Activated CD8-positive, alpha-beta memory T cell treated with anti-CD3 and anti-CD28 coated beads, Interleukin-2, amount 50 U/mL, for 24 hours (primary cell): ENCODE measurements at regions not wholly inside any gene's neighbourhood (a gene's known extent, or its start where the extent isn't known, plus 50 kb on each side); places are given as distances from the start of the nearest gene placed in this dataset.

Source experiments
- DNase-seq: peaks from one replicate; pipeline ENCODE4 v3.0.0-alpha.2; 2020; ENCODE audit errors: extremely low read depth

GRCh38 chr18:72086421-72086820 lies 457.7 kb downstream of the CBLN2 start:
- DNase-seq, result no peak

GRCh38 chr18:72075040-72075439 lies 469.1 kb downstream of the CBLN2 start:
- DNase-seq, result no peak

GRCh38 chr18:72063001-72063400 lies 481.1 kb downstream of the CBLN2 start:
- no peak for DNase-seq

GRCh38 chr18:72058851-72059250 lies 485.3 kb downstream of the CBLN2 start:
- DNase-seq, result no peak

- DNase-seq, result no peak
Measured at GRCh38 chr18:72056171-72056570, 488.0 kb downstream of the CBLN2 start.

- DNase-seq, result no peak
Measured at GRCh38 chr18:72041313-72042032, 502.7 kb downstream of the CBLN2 start.

GRCh38 chr18:72013427-72013850 lies 530.7 kb downstream of the CBLN2 start:
- no peak for DNase-seq

- DNase-seq, result no peak
Measured at GRCh38 chr18:71998547-71999097, 545.5 kb downstream of the CBLN2 start.

GRCh38 chr18:71995904-71996465 lies 548.2 kb downstream of the CBLN2 start:
- no peak for DNase-seq

GRCh38 chr18:71994273-71994672 lies 549.9 kb downstream of the CBLN2 start:
- DNase-seq, result no peak

GRCh38 chr18:71989616-71990015 lies 554.5 kb downstream of the CBLN2 start:
- DNase-seq, result no peak

GRCh38 chr18:71986351-71987050 lies 557.6 kb downstream of the CBLN2 start:
- no peak for DNase-seq

GRCh38 chr18:71976744-71977143 lies 567.4 kb downstream of the CBLN2 start:
- no peak for DNase-seq

GRCh38 chr18:71966791-71967190 lies 577.4 kb downstream of the CBLN2 start:
- DNase-seq, result no peak

GRCh38 chr18:71958605-71959004 lies 585.5 kb downstream of the CBLN2 start:
- no peak for DNase-seq

- DNase-seq, result no peak
Measured at GRCh38 chr18:71951001-71951400, 593.1 kb downstream of the CBLN2 start.

GRCh38 chr18:71942433-71942832 lies 601.7 kb downstream of the CBLN2 start:
- DNase-seq, result no peak

- no peak for DNase-seq
Measured at GRCh38 chr18:71939483-71939882, 604.7 kb downstream of the CBLN2 start.

- no peak for DNase-seq
Measured at GRCh38 chr18:71936744-71937143, 607.4 kb downstream of the CBLN2 start.

- DNase-seq, result no peak
Measured at GRCh38 chr18:71919211-71919610, 624.9 kb downstream of the CBLN2 start.

- DNase-seq, result no peak
Measured at GRCh38 chr18:71913641-71914040, 630.5 kb downstream of the CBLN2 start.

GRCh38 chr18:71902482-71902881 lies 641.7 kb downstream of the CBLN2 start:
- no peak for DNase-seq
